ENCODE measurements at regions not wholly inside any gene's neighbourhood (a gene's known extent, or its start where the extent isn't known, plus 50 kb on each side); places are given as distances from the start of the nearest gene placed in this dataset.

GRCh38 chr10:3928078-3928477 lies 143.1 kb upstream of the KLF6 start:
- H3K4me3 ChIP-seq (ENCODE audit: low read depth, low read length): no peak overlapping the region
- ChIA-PET CTCF (no interaction called here), POLR2A (interaction anchor here (1.5 kb wide), 1 partner anchor 142 kb away, joined by 6 read pairs; the partner anchor contains the start of gene KLF6)
- TF ChIP-seq ZNF404 (tag by site-specific recombination; IDR thresholded peaks at IDR 0.05) (no peak), SETDB1 (IDR thresholded peaks at IDR 0.05; ENCODE audit: insufficient read length, low read length) (no peak), GLI2 (tag by site-specific recombination; IDR thresholded peaks at IDR 0.05; ENCODE audit: borderline replicate concordance, low read depth) (no peak), ZNF670 (tag by site-specific recombination; IDR thresholded peaks at IDR 0.05; ENCODE audit: low read depth) (no peak), SCRT1 (tag by site-specific recombination; IDR thresholded peaks at IDR 0.05; ENCODE audit: borderline replicate concordance) (no peak), ZNF335 (tag by site-specific recombination; conservative IDR thresholded peaks at IDR 0.05) (no peak), ZNF23 (tag by site-specific recombination; IDR thresholded peaks at IDR 0.05; ENCODE audit: borderline replicate concordance) (no peak), ZBTB17 (tag by site-specific recombination; IDR thresholded peaks at IDR 0.05) (no peak), BCL6B (tag by site-specific recombination; IDR thresholded peaks at IDR 0.05) (no peak)
- TF ChIP-seq, protein P1, sequence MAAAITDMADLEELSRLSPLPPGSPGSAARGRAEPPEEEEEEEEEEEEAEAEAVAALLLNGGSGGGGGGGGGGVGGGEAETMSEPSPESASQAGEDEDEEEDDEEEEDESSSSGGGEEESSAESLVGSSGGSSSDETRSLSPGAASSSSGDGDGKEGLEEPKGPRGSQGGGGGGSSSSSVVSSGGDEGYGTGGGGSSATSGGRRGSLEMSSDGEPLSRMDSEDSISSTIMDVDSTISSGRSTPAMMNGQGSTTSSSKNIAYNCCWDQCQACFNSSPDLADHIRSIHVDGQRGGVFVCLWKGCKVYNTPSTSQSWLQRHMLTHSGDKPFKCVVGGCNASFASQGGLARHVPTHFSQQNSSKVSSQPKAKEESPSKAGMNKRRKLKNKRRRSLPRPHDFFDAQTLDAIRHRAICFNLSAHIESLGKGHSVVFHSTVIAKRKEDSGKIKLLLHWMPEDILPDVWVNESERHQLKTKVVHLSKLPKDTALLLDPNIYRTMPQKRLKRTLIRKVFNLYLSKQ (tag by site-specific recombination; IDR thresholded peaks at IDR 0.05; ENCODE audit: borderline replicate concordance): no peak
- TF ChIP-seq, protein P2, sequence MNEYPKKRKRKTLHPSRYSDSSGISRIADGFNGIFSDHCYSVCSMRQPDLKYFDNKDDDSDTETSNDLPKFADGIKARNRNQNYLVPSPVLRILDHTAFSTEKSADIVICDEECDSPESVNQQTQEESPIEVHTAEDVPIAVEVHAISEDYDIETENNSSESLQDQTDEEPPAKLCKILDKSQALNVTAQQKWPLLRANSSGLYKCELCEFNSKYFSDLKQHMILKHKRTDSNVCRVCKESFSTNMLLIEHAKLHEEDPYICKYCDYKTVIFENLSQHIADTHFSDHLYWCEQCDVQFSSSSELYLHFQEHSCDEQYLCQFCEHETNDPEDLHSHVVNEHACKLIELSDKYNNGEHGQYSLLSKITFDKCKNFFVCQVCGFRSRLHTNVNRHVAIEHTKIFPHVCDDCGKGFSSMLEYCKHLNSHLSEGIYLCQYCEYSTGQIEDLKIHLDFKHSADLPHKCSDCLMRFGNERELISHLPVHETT (tag by site-specific recombination; IDR thresholded peaks at IDR 0.05): no peak
- H3K4me1 ChIP-seq (ENCODE audit: control insufficient read depth, insufficient read depth, low read length): no peaks in the 10 kb centered on the region
- no peaks in the 10 kb centered on the region for H3K36me3 ChIP-seq (ENCODE audit: control insufficient read depth in 2 of 2, insufficient read depth in 1 of 2, low read length in 2 of 2)
- no peaks in the 10 kb centered on the region for H3K9me3 ChIP-seq (ENCODE audit: control insufficient read depth, insufficient read depth, low read depth, low read length)
- H3K27ac ChIP-seq (ENCODE audit: extremely low read depth, low read depth, low read length): no peak overlapping the region

DNA sequence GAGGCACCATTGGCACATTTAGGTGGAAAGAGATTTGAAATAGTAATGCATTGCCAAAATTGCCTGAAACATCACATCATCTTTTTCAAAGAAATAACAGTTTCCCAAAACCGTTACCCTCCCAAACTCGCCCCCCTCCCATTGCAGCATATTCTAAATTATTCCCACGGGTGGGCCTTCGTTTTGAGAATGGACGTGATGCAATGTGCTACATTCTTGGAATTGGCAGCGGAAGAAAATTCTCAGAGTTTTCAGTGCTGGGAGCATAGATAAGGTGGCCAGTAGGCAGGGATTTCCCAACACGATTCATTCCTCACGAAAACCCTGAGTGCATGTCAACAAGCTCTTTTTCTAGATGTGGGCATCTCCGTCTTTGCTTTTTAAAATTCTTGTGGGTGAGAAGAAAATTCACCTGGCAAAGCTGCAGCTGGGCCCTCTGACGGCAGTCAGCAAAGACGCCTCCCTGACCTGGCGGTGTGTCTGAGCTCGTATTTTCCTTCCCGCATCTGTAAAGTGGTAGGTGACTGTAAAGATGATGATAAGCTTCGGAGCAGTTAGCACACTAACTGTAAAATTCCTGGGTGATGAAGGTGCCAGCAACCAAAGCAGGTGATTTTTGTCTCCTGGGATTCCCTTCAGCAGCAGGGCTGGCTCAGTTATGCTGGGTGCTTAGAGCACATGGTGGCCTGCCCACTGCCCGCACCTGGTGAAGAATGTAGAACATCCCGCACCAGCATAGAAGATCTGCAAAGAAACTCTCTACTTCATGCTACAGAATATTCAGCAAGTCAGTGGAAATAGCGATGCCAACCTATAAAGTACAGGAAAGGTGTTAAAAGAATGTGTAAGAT lies 141.9 kb upstream of the KLF6 start:
- POLR2A ChIA-PET: interaction anchor here (0.8 kb wide), 1 partner anchor 143 kb away, joined by 5 read pairs; no protein-coding TSS in a partner anchor
- H3K9me3 ChIP-seq (ENCODE audit: control insufficient read depth, insufficient read depth, low read depth, low read length): no peaks in the 10 kb centered on the region
- TF ChIP-seq HOXA7 (CRISPR knock-in tag; IDR thresholded peaks at IDR 0.05; ENCODE audit: borderline replicate concordance) (no peak), ZNF529 (tag by site-specific recombination; IDR thresholded peaks at IDR 0.05; ENCODE audit: insufficient replicate concordance) (no peak), ZNF155 (tag by site-specific recombination; IDR thresholded peaks at IDR 0.05) (no peak), ZSCAN30 (tag by site-specific recombination; IDR thresholded peaks at IDR 0.05) (no peak), ZNF670 (tag by site-specific recombination; IDR thresholded peaks at IDR 0.05; ENCODE audit: low read depth) (no peak), ZNF837 (tag by site-specific recombination; IDR thresholded peaks at IDR 0.05) (no peak), ZNF558 (tag by site-specific recombination; IDR thresholded peaks at IDR 0.05) (no peak), EGR2 (tag by site-specific recombination; IDR thresholded peaks at IDR 0.05; ENCODE audit: low read depth) (no peak), PRDM1 (tag by site-specific recombination; IDR thresholded peaks at IDR 0.05) (no peak), ZNF266 (tag by site-specific recombination; IDR thresholded peaks at IDR 0.05; ENCODE audit: low read depth) (no peak), ZNF571 (tag by site-specific recombination; IDR thresholded peaks at IDR 0.05) (no peak), YY1 (tag by site-specific recombination; IDR thresholded peaks at IDR 0.05) (no peak), ZNF623 (tag by site-specific recombination; IDR thresholded peaks at IDR 0.05) (no peak)
- TF ChIP-seq, protein P3, sequence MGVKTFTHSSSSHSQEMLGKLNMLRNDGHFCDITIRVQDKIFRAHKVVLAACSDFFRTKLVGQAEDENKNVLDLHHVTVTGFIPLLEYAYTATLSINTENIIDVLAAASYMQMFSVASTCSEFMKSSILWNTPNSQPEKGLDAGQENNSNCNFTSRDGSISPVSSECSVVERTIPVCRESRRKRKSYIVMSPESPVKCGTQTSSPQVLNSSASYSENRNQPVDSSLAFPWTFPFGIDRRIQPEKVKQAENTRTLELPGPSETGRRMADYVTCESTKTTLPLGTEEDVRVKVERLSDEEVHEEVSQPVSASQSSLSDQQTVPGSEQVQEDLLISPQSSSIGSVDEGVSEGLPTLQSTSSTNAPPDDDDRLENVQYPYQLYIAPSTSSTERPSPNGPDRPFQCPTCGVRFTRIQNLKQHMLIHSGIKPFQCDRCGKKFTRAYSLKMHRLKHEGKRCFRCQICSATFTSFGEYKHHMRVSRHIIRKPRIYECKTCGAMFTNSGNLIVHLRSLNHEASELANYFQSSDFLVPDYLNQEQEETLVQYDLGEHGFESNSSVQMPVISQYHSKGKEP (tag by site-specific recombination; IDR thresholded peaks at IDR 0.05): no peak
- H3K36me3 ChIP-seq (ENCODE audit: control insufficient read depth in 2 of 2, insufficient read depth in 1 of 2, low read length in 2 of 2): no peaks in the 10 kb centered on the region
- no peak overlapping the region for H3K27ac ChIP-seq (ENCODE audit: extremely low read depth, low read depth, low read length)
- no peaks in the 10 kb centered on the region for H3K4me1 ChIP-seq (ENCODE audit: control insufficient read depth, insufficient read depth, low read length)
- CTCF ChIA-PET: no interaction called here
- no peak overlapping the region for H3K4me3 ChIP-seq (ENCODE audit: low read depth, low read length)
